Mesenchymal stem cell (in vitro differentiated cells and primary cell): ENCODE measurements at regions not wholly inside any gene's neighbourhood (a gene's known extent, or its start where the extent isn't known, plus 50 kb on each side); places are given as distances from the start of the nearest gene placed in this dataset.

Experiments used
- DNase-seq: peaks from one replicate; pipeline ENCODE4 v3.0.0-alpha.2; 2013
- H2AFZ ChIP-seq: one replicate; pipeline ENCODE4 v1.6.1; 2013; ENCODE audit warnings: low read depth, mild to moderate bottlenecking, control low read depth, inconsistent platforms, low read length, moderate library complexity
- H2AK5ac ChIP-seq: 2 replicates; pipeline ENCODE4 v1.6.1; 2013; ENCODE audit warnings: low read length, moderate library complexity, mild to moderate bottlenecking, inconsistent platforms; ENCODE audit not compliant: severe bottlenecking
- H2BK120ac ChIP-seq: one replicate; pipeline ENCODE4 v1.6.1; 2013; ENCODE audit warnings: low read depth, mild to moderate bottlenecking, inconsistent platforms, low read length, moderate library complexity
- H2BK12ac ChIP-seq, 2 experiments: one replicate each; pipeline ENCODE4 v1.6.1; 2013; ENCODE audit warnings: inconsistent platforms in 2 of 2, low read length in 2 of 2, mild to moderate bottlenecking in 2 of 2, moderate library complexity in 2 of 2, control low read depth in 1 of 2
- H2BK15ac ChIP-seq: one replicate; pipeline ENCODE4 v1.6.1; 2013; ENCODE audit warnings: mild to moderate bottlenecking, low read depth, inconsistent platforms; ENCODE audit not compliant: poor library complexity, severe bottlenecking
- H2BK5ac ChIP-seq: 2 replicates; pipeline ENCODE4 v1.6.1; 2013; ENCODE audit warnings: low read depth, mild to moderate bottlenecking, low read length, control low read depth, inconsistent platforms; ENCODE audit not compliant: poor library complexity, severe bottlenecking
- H3K14ac ChIP-seq, 2 experiments: one replicate each; pipeline ENCODE4 v1.6.1; 2013; ENCODE audit warnings: inconsistent platforms in 2 of 2, low read length in 2 of 2, control low read depth in 1 of 2, mild to moderate bottlenecking in 1 of 2, moderate library complexity in 1 of 2
- H3K18ac ChIP-seq, 2 experiments: one replicate each; pipeline ENCODE4 v1.6.1; 2013; ENCODE audit warnings: inconsistent platforms in 2 of 2, low read length in 2 of 2, control low read depth in 1 of 2, low read depth in 1 of 2, mild to moderate bottlenecking in 1 of 2
- H3K23ac ChIP-seq, 2 experiments: one replicate each; pipeline ENCODE4 v1.6.1; 2013; ENCODE audit warnings: inconsistent platforms in 2 of 2, low read length in 2 of 2, mild to moderate bottlenecking in 2 of 2, moderate library complexity in 2 of 2, control low read depth in 1 of 2
- H3K27ac ChIP-seq: 2 replicates; pipeline ENCODE4 v1.5.1; 2013; ENCODE audit warnings: mild to moderate bottlenecking, moderate library complexity, low read length, control low read depth, inconsistent platforms; ENCODE audit not compliant: poor library complexity, severe bottlenecking
- H3K27me3 ChIP-seq, 2 experiments: 2 replicates each; pipeline versions ENCODE4 v1.6.1 to v1.7.0; 2013; ENCODE audit warnings: low read length in 2 of 2, mild to moderate bottlenecking in 2 of 2, moderate library complexity in 2 of 2, control low read depth in 1 of 2, inconsistent platforms in 1 of 2; ENCODE audit not compliant: control insufficient read depth in 1 of 2, insufficient read depth in 1 of 2
- H3K36me3 ChIP-seq, 2 experiments: 2 replicates each; pipeline versions ENCODE4 v1.6.1 to v1.7.0; 2013; ENCODE audit warnings: low read length in 2 of 2, control low read depth in 1 of 2, inconsistent platforms in 1 of 2, low read depth in 1 of 2, mild to moderate bottlenecking in 1 of 2; ENCODE audit not compliant: insufficient read depth in 2 of 2, control insufficient read depth in 1 of 2
- H3K4ac ChIP-seq, 2 experiments: one replicate each; pipeline ENCODE4 v1.6.1; 2013; ENCODE audit warnings: inconsistent platforms in 2 of 2, low read length in 2 of 2, mild to moderate bottlenecking in 2 of 2, moderate library complexity in 2 of 2, control low read depth in 1 of 2, low read depth in 1 of 2
- H3K4me1 ChIP-seq: 2 replicates; pipeline ENCODE4 v1.6.1; 2013; ENCODE audit warnings: low read depth, low read length, control low read depth; ENCODE audit not compliant: control insufficient read depth, insufficient read depth
- H3K4me2 ChIP-seq: 2 replicates; pipeline ENCODE4 v1.6.1; 2013; ENCODE audit warnings: low read length, mild to moderate bottlenecking, inconsistent platforms; ENCODE audit not compliant: poor library complexity, severe bottlenecking
- H3K4me3 ChIP-seq, 2 experiments: 2 replicates each; pipeline versions ENCODE4 v1.5.1 to v1.7.0; 2013; ENCODE audit warnings: low read length in 2 of 2, mild to moderate bottlenecking in 2 of 2, control low read depth in 1 of 2, low read depth in 1 of 2; ENCODE audit not compliant: insufficient read depth in 1 of 2
- H3K79me1 ChIP-seq: replicated peaks from 2 replicates; pipeline ENCODE4 v1.6.1; 2013; ENCODE audit warnings: mild to moderate bottlenecking, control low read depth, low read length, inconsistent platforms; ENCODE audit not compliant: poor library complexity, severe bottlenecking
- H3K9ac ChIP-seq: 2 replicates; pipeline ENCODE4 v1.7.0; 2013; ENCODE audit warnings: mild to moderate bottlenecking, low read length, moderate library complexity
- H3K9me3 ChIP-seq: 2 replicates; pipeline ENCODE4 v1.7.0; 2013; ENCODE audit warnings: mild to moderate bottlenecking, low read length; ENCODE audit not compliant: control insufficient read depth
- H4K8ac ChIP-seq: one replicate; pipeline ENCODE4 v1.6.1; 2013; ENCODE audit warnings: inconsistent platforms, mild to moderate bottlenecking, low read length, moderate library complexity
- H4K91ac ChIP-seq: one replicate; pipeline ENCODE4 v1.6.1; 2013; ENCODE audit warnings: mild to moderate bottlenecking, low read length, inconsistent platforms
- WGBS: methylation state at CpG from one replicate; pipeline ENCODE4 v1.1.7; 2013; ENCODE audit warnings: mixed read lengths; 5-methylcytosine and 5-hydroxymethylcytosine counted together

DNA sequence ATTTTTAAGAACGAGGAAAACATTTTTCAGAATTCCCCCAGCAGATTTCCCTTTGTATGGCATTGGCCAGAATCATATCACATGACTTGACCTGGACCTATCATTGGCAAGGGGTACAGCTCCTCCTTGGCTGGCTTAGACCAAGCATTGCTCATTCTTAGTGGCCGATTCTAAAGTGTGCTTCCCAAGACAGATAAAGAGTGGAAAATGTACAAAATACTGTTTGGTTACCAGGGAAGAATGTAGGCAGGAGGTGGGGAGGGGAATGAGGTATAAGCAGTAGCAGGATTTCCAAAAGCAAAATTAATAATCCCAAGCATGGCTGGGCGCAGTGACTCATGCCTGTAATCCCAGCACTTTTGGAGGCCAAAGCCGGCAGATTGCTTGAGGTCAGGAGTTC is 75.6 kb upstream of the KRTAP11-1 start:
- no peak overlapping the region for H2AK5ac ChIP-seq
- H3K36me3 ChIP-seq: no peaks in the 10 kb centered on the region
- H4K91ac ChIP-seq: no peak overlapping the region
- H3K27me3 ChIP-seq: no peaks in the 10 kb centered on the region
- H3K9ac ChIP-seq: no peak overlapping the region
- no peak overlapping the region for H3K4me2 ChIP-seq
- 74% methylated on average over 4 of the region's 4 CpGs for WGBS
- no peak overlapping the region for H3K14ac ChIP-seq
- no peak overlapping the region for H2BK5ac ChIP-seq
- H2AFZ ChIP-seq: no peak overlapping the region
- no peak overlapping the region for H2BK15ac ChIP-seq
- H3K79me1 ChIP-seq: no peaks in the 10 kb centered on the region
- no peaks in the 10 kb centered on the region for H3K4me1 ChIP-seq
- no peak for DNase-seq
- H3K4ac ChIP-seq: no peak overlapping the region
- H3K27ac ChIP-seq: no peak overlapping the region
- no peak overlapping the region for H2BK120ac ChIP-seq
- no peak overlapping the region for H3K18ac ChIP-seq
- H3K23ac ChIP-seq: no peak overlapping the region
- no peak overlapping the region for H2BK12ac ChIP-seq
- no peaks in the 10 kb centered on the region for H3K9me3 ChIP-seq
- H3K4me3 ChIP-seq: no peak overlapping the region
- no peak overlapping the region for H4K8ac ChIP-seq

GRCh38 chr21:30953605-30954004 is 72.2 kb upstream of the KRTAP11-1 start:
- Histone ChIP-seq H2BK15ac (no peak overlapping the region), H4K91ac (no peak overlapping the region), H3K79me1 (no peaks in the 10 kb centered on the region), H3K4me1 (no peaks in the 10 kb centered on the region), H3K4me3 (no peak overlapping the region), H3K9me3 (no peaks in the 10 kb centered on the region), H2BK12ac (no peak overlapping the region), H3K9ac (no peak overlapping the region), H4K8ac (no peak overlapping the region), H3K4ac (no peak overlapping the region), H3K14ac (no peak overlapping the region), H2BK5ac (no peak overlapping the region), H3K27me3 (no peaks in the 10 kb centered on the region), H3K27ac (no peak overlapping the region), H3K18ac (no peak overlapping the region), H2AK5ac (no peak overlapping the region), H3K4me2 (no peak overlapping the region), H2BK120ac (no peak overlapping the region), H2AFZ (no peak overlapping the region), H3K36me3 (no peaks in the 10 kb centered on the region), H3K23ac (no peak overlapping the region)
- 50% methylated on average over 2 of the region's 2 CpGs for WGBS
- DNase-seq: no peak

DNA sequence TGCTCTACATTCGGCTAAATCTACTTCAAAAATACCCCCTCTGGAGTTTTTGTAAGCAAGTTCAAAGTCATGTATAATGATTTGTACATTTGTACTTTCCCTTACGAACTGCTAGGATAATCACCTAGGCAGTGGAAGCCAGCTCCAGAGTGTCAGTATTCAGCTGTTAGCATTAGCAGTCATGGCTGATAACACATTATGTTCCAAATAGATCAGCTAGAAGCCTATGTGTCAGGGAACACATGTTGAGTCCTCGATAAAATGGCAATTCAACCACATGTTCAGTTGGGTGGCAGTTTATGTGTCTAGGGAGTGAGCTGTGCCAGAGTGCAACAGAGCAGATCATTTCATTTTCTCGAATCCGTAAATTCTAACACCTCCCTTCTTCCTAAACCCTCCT is 65.8 kb upstream of the KRTAP11-1 start:
- no peaks in the 10 kb centered on the region for H3K79me1 ChIP-seq
- H3K14ac ChIP-seq: no peak overlapping the region
- H3K18ac ChIP-seq: no peak overlapping the region
- H2BK5ac ChIP-seq: no peak overlapping the region
- H2AK5ac ChIP-seq: no peak overlapping the region
- H2BK12ac ChIP-seq: no peak overlapping the region
- no peak overlapping the region for H3K27ac ChIP-seq
- H3K36me3 ChIP-seq: no peaks in the 10 kb centered on the region
- WGBS: 75% methylated on average over 4 of the region's 5 CpGs
- no peak overlapping the region for H3K4ac ChIP-seq
- H3K4me2 ChIP-seq: no peak overlapping the region
- no peak overlapping the region for H3K4me3 ChIP-seq
- no peak overlapping the region for H2AFZ ChIP-seq
- H4K91ac ChIP-seq: no peak overlapping the region
- no peaks in the 10 kb centered on the region for H3K27me3 ChIP-seq
- DNase-seq: no peak
- H3K9me3 ChIP-seq: no peaks in the 10 kb centered on the region
- no peaks in the 10 kb centered on the region for H3K4me1 ChIP-seq
- no peak overlapping the region for H3K23ac ChIP-seq
- H2BK15ac ChIP-seq: no peak overlapping the region
- no peak overlapping the region for H2BK120ac ChIP-seq
- H4K8ac ChIP-seq: no peak overlapping the region
- H3K9ac ChIP-seq: no peak overlapping the region

DNA sequence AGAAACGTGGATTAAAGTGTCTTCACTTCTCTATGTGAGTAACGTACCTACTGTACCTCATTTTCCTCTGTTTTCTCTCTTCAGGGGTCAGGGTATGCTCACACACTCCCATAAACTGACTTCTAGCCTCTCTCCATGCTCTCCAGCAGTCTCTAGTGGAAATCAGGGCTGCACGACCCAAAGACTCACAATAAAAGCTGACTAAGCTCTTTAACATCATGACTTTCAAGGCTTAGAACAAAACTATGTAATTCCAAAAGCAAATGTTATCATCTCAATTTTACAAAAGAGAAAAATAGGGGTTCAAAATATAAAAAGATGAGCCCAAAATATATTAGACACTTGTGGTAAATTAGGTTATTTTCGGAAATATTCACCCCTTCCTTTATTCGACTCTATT is 62.5 kb upstream of the KRTAP11-1 start:
- no peak overlapping the region for H4K91ac ChIP-seq
- no peak overlapping the region for H2AFZ ChIP-seq
- H3K4me3 ChIP-seq: no peak overlapping the region
- H3K23ac ChIP-seq: no peak overlapping the region
- H3K36me3 ChIP-seq: no peaks in the 10 kb centered on the region
- no peaks in the 10 kb centered on the region for H3K4me1 ChIP-seq
- H2BK12ac ChIP-seq: no peak overlapping the region
- no peak overlapping the region for H3K14ac ChIP-seq
- H3K4ac ChIP-seq: no peak overlapping the region
- H3K27ac ChIP-seq: no peak overlapping the region
- no peaks in the 10 kb centered on the region for H3K79me1 ChIP-seq
- no peak for DNase-seq
- H2AK5ac ChIP-seq: no peak overlapping the region
- no peak overlapping the region for H2BK120ac ChIP-seq
- no peak overlapping the region for H2BK5ac ChIP-seq
- no peak overlapping the region for H4K8ac ChIP-seq
- no peaks in the 10 kb centered on the region for H3K27me3 ChIP-seq
- H2BK15ac ChIP-seq: no peak overlapping the region
- 41% methylated on average over 3 of the region's 5 CpGs for WGBS
- H3K9ac ChIP-seq: no peak overlapping the region
- no peak overlapping the region for H3K18ac ChIP-seq
- H3K9me3 ChIP-seq: no peaks in the 10 kb centered on the region
- no peak overlapping the region for H3K4me2 ChIP-seq
